ENCODE measurements at regions not wholly inside any gene's neighbourhood (a gene's known extent, or its start where the extent isn't known, plus 50 kb on each side); places are given as distances from the start of the nearest gene placed in this dataset.

DNA sequence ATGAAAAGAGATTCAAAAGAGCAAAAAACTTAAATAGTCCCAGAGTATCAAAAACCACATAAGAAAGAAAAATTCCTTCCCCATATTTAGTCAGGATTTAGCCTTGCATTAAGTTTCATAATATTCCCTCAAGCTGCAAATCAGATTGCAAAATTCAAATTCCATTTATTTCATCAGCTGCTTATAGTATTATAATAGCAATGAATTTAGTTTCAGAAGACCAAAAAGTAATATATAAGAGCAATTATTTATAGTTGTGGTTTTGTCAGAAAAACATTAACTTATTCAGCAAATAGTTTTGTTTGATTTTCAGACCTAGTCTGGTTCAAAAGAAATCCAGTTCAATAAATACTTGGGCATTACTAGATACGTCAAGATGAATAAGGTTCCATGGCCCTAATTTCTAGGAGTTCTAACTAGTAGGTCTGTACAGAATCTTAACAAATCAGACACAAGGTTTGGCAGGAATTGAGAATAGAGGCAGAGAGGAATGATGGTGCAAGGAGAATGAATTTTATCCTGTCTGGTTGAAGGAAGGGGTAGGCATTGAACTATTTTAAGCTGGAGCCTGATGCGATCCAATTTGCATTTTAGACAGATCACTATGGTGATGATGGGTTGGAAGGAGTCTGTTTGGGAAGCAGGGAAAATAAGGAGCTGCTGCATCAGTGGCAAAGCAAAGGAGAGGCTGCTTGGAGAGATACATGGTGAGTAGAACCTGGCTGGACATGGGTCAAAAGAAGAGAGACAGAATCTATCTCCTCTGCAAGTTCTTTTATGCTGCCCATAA, 163.9 kb upstream of the STXBP5 start:
- no peak for TF ChIP-seq MXD4 (CRISPR knock-in tag; IDR thresholded peaks at IDR 0.05; ENCODE audit: borderline replicate concordance)
- no peak for TF ChIP-seq ZNF396 (CRISPR knock-in tag; IDR thresholded peaks at IDR 0.05; ENCODE audit: borderline replicate concordance)
- TF ChIP-seq MYBL2 (CRISPR knock-in tag; IDR thresholded peaks at IDR 0.05) = no peak
- TF ChIP-seq, protein P1, sequence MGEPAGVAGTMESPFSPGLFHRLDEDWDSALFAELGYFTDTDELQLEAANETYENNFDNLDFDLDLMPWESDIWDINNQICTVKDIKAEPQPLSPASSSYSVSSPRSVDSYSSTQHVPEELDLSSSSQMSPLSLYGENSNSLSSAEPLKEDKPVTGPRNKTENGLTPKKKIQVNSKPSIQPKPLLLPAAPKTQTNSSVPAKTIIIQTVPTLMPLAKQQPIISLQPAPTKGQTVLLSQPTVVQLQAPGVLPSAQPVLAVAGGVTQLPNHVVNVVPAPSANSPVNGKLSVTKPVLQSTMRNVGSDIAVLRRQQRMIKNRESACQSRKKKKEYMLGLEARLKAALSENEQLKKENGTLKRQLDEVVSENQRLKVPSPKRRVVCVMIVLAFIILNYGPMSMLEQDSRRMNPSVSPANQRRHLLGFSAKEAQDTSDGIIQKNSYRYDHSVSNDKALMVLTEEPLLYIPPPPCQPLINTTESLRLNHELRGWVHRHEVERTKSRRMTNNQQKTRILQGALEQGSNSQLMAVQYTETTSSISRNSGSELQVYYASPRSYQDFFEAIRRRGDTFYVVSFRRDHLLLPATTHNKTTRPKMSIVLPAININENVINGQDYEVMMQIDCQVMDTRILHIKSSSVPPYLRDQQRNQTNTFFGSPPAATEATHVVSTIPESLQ (CRISPR knock-in tag; IDR thresholded peaks at IDR 0.05) = no peak
- no peak for TF ChIP-seq ZSCAN18 (CRISPR knock-in tag; IDR thresholded peaks at IDR 0.05)
- TF ChIP-seq ZNF219 (CRISPR knock-in tag; IDR thresholded peaks at IDR 0.05; ENCODE audit: borderline replicate concordance) = no peak
- TF ChIP-seq GTF2I (CRISPR knock-in tag; conservative IDR thresholded peaks at IDR 0.05) = no peak
- no peak for TF ChIP-seq ZNF317 (CRISPR knock-in tag; IDR thresholded peaks at IDR 0.05; ENCODE audit: borderline replicate concordance, low read depth)
- no peak for TF ChIP-seq ZNF671 (CRISPR knock-in tag; IDR thresholded peaks at IDR 0.05)
- no peak for ATAC-seq

DNA sequence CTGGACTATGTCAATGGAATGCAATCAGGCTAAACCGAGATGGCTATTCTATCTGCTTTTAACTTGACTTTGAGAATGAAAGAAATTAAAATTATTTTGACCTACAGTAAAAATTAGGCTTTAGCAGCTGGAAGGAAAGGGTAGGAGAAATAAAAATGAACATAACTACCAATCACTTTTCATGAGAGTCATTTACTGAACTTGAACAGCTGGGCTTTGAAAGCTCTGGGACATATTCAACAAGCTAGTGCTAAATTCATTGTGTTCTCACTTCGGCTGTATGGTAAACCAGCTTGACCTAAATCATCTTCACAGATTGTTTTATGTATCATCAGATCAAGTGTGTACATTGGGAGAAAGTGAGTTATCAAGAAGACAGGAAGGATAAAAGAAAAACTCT, 161.5 kb upstream of the STXBP5 start:
- TF ChIP-seq GABPB1 (CRISPR knock-in tag; IDR thresholded peaks at IDR 0.05) = no peak
- TF ChIP-seq, protein P2, sequence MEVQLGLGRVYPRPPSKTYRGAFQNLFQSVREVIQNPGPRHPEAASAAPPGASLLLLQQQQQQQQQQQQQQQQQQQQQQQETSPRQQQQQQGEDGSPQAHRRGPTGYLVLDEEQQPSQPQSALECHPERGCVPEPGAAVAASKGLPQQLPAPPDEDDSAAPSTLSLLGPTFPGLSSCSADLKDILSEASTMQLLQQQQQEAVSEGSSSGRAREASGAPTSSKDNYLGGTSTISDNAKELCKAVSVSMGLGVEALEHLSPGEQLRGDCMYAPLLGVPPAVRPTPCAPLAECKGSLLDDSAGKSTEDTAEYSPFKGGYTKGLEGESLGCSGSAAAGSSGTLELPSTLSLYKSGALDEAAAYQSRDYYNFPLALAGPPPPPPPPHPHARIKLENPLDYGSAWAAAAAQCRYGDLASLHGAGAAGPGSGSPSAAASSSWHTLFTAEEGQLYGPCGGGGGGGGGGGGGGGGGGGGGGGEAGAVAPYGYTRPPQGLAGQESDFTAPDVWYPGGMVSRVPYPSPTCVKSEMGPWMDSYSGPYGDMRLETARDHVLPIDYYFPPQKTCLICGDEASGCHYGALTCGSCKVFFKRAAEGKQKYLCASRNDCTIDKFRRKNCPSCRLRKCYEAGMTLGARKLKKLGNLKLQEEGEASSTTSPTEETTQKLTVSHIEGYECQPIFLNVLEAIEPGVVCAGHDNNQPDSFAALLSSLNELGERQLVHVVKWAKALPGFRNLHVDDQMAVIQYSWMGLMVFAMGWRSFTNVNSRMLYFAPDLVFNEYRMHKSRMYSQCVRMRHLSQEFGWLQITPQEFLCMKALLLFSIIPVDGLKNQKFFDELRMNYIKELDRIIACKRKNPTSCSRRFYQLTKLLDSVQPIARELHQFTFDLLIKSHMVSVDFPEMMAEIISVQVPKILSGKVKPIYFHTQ (CRISPR knock-in tag; IDR thresholded peaks at IDR 0.05) = no peak
- TF ChIP-seq, protein P3, sequence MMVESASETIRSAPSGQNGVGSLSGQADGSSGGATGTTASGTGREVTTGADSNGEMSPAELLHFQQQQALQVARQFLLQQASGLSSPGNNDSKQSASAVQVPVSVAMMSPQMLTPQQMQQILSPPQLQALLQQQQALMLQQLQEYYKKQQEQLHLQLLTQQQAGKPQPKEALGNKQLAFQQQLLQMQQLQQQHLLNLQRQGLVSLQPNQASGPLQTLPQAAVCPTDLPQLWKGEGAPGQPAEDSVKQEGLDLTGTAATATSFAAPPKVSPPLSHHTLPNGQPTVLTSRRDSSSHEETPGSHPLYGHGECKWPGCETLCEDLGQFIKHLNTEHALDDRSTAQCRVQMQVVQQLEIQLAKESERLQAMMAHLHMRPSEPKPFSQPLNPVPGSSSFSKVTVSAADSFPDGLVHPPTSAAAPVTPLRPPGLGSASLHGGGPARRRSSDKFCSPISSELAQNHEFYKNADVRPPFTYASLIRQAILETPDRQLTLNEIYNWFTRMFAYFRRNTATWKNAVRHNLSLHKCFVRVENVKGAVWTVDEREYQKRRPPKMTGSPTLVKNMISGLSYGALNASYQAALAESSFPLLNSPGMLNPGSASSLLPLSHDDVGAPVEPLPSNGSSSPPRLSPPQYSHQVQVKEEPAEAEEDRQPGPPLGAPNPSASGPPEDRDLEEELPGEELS (CRISPR knock-in tag; IDR thresholded peaks at IDR 0.05) = no peak
- TF ChIP-seq NFATC4 (CRISPR knock-in tag; IDR thresholded peaks at IDR 0.05) = no peak
- no peak for TF ChIP-seq CREB1 (CRISPR knock-in tag; IDR thresholded peaks at IDR 0.05)
- TF ChIP-seq KAT7 (CRISPR knock-in tag; IDR thresholded peaks at IDR 0.05; ENCODE audit: borderline replicate concordance) = no peak
- TF ChIP-seq, protein P4, sequence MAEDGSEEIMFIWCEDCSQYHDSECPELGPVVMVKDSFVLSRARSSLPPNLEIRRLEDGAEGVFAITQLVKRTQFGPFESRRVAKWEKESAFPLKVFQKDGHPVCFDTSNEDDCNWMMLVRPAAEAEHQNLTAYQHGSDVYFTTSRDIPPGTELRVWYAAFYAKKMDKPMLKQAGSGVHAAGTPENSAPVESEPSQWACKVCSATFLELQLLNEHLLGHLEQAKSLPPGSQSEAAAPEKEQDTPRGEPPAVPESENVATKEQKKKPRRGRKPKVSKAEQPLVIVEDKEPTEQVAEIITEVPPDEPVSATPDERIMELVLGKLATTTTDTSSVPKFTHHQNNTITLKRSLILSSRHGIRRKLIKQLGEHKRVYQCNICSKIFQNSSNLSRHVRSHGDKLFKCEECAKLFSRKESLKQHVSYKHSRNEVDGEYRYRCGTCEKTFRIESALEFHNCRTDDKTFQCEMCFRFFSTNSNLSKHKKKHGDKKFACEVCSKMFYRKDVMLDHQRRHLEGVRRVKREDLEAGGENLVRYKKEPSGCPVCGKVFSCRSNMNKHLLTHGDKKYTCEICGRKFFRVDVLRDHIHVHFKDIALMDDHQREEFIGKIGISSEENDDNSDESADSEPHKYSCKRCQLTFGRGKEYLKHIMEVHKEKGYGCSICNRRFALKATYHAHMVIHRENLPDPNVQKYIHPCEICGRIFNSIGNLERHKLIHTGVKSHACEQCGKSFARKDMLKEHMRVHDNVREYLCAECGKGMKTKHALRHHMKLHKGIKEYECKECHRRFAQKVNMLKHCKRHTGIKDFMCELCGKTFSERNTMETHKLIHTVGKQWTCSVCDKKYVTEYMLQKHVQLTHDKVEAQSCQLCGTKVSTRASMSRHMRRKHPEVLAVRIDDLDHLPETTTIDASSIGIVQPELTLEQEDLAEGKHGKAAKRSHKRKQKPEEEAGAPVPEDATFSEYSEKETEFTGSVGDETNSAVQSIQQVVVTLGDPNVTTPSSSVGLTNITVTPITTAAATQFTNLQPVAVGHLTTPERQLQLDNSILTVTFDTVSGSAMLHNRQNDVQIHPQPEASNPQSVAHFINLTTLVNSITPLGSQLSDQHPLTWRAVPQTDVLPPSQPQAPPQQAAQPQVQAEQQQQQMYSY (CRISPR knock-in tag; IDR thresholded peaks at IDR 0.05) = no peak
- Mint-ChIP-seq H3K36me3 (peaks cover 28% of the 10 kb centered on the region), H3K27ac (no peak overlapping the region), H3K4me1 (peaks cover 12% of the 10 kb centered on the region), H3K4me3 (no peak overlapping the region), H3K9me3 (peaks cover 33% of the 10 kb centered on the region), H3K27me3 (ENCODE audit: low read depth) (no peaks in the 10 kb centered on the region; the same call in 1 of the 2 replicates)
- POLR2A ChIA-PET = no interaction called here
- CTCF ChIA-PET = no interaction called here
- no peak for DNase-seq (ENCODE audit: low spot score)
- ATAC-seq = no peak

More for the DNA sequence above, 163.9 kb upstream of the STXBP5 start:
- no peak for DNase-seq (ENCODE audit: low spot score)
- H3K4me1 Mint-ChIP-seq = peaks cover 18% of the 10 kb centered on the region
- CTCF ChIA-PET = no interaction called here
- peaks cover 24% of the 10 kb centered on the region for H3K36me3 Mint-ChIP-seq
- H3K9me3 Mint-ChIP-seq = peaks cover 28% of the 10 kb centered on the region
- H3K27ac Mint-ChIP-seq = no peak overlapping the region
- H3K4me3 Mint-ChIP-seq = no peak overlapping the region
- POLR2A ChIA-PET = no interaction called here
- H3K27me3 Mint-ChIP-seq (ENCODE audit: low read depth) = no peaks in the 10 kb centered on the region; the same call in 1 of the 2 replicates

Measured in WTC11 (cell line).